IPS-15b (cell line): ENCODE measurements at regions not wholly inside any gene's neighbourhood (a gene's known extent, or its start where the extent isn't known, plus 50 kb on each side); places are given as distances from the start of the nearest gene placed in this dataset.

Source experiments
- H3K27me3 ChIP-seq: one replicate; pipeline ENCODE4 v1.6.1; 2013; ENCODE audit warnings: low read length; ENCODE audit not compliant: control insufficient read depth, insufficient read depth
- H3K36me3 ChIP-seq: one replicate; pipeline ENCODE4 v1.6.1; 2013; ENCODE audit warnings: low read length; ENCODE audit not compliant: control insufficient read depth, insufficient read depth
- H3K4me1 ChIP-seq: one replicate; pipeline ENCODE4 v1.6.1; 2013; ENCODE audit warnings: mild to moderate bottlenecking, low read length; ENCODE audit not compliant: control insufficient read depth, insufficient read depth
- H3K4me3 ChIP-seq: one replicate; pipeline ENCODE4 v1.5.1; 2013; ENCODE audit warnings: low read depth, low read length
- H3K9ac ChIP-seq: one replicate; pipeline ENCODE4 v1.6.1; 2013; ENCODE audit warnings: low read depth, mild to moderate bottlenecking, low read length
- H3K9me3 ChIP-seq: one replicate; pipeline ENCODE4 v1.6.1; 2013; ENCODE audit warnings: mild to moderate bottlenecking, low read length; ENCODE audit not compliant: control insufficient read depth, insufficient read depth

- Histone ChIP-seq H3K4me1 (no peaks in the 10 kb centered on the region), H3K4me3 (no peak overlapping the region), H3K27me3 (no peaks in the 10 kb centered on the region), H3K36me3 (no peaks in the 10 kb centered on the region), H3K9ac (no peak overlapping the region), H3K9me3 (no peaks in the 10 kb centered on the region)
Observed at GRCh38 chr11:80007616-80008015, 566.8 kb upstream of the TENM4 start.

GRCh38 chr11:79990141-79990540 is 549.3 kb upstream of the TENM4 start:
- Histone ChIP-seq H3K4me3 (no peak overlapping the region), H3K27me3 (no peaks in the 10 kb centered on the region), H3K9me3 (no peaks in the 10 kb centered on the region), H3K36me3 (no peaks in the 10 kb centered on the region), H3K9ac (no peak overlapping the region), H3K4me1 (no peaks in the 10 kb centered on the region)

- Histone ChIP-seq H3K4me3 (no peak overlapping the region), H3K9me3 (no peaks in the 10 kb centered on the region), H3K9ac (no peak overlapping the region), H3K27me3 (no peaks in the 10 kb centered on the region), H3K4me1 (no peaks in the 10 kb centered on the region), H3K36me3 (no peaks in the 10 kb centered on the region)
Observed at GRCh38 chr11:79982185-79982584, 541.4 kb upstream of the TENM4 start.

- Histone ChIP-seq H3K36me3 (no peaks in the 10 kb centered on the region), H3K4me3 (no peak overlapping the region), H3K27me3 (no peaks in the 10 kb centered on the region), H3K9ac (no peak overlapping the region), H3K9me3 (no peaks in the 10 kb centered on the region), H3K4me1 (no peaks in the 10 kb centered on the region)
Observed at GRCh38 chr11:79980916-79981315, 540.1 kb upstream of the TENM4 start.

GRCh38 chr11:79973721-79974617 is 533.1 kb upstream of the TENM4 start:
- Histone ChIP-seq H3K36me3 (no peaks in the 10 kb centered on the region), H3K4me3 (no peak overlapping the region), H3K9me3 (no peaks in the 10 kb centered on the region), H3K4me1 (peaks cover 4% of the 10 kb centered on the region), H3K9ac (no peak overlapping the region), H3K27me3 (no peaks in the 10 kb centered on the region)

- no peak overlapping the region for H3K9ac ChIP-seq
- no peaks in the 10 kb centered on the region for H3K9me3 ChIP-seq
- no peaks in the 10 kb centered on the region for H3K27me3 ChIP-seq
- H3K4me1 ChIP-seq, result peaks cover 4% of the 10 kb centered on the region
- no peaks in the 10 kb centered on the region for H3K36me3 ChIP-seq
- H3K4me3 ChIP-seq, result no peak overlapping the region
Observed at GRCh38 chr11:79971255-79971654, 530.4 kb upstream of the TENM4 start.

- Histone ChIP-seq H3K27me3 (no peaks in the 10 kb centered on the region), H3K36me3 (no peaks in the 10 kb centered on the region), H3K4me3 (no peak overlapping the region), H3K4me1 (no peaks in the 10 kb centered on the region), H3K9me3 (no peaks in the 10 kb centered on the region), H3K9ac (no peak overlapping the region)
Observed at GRCh38 chr11:79966592-79966991, 525.8 kb upstream of the TENM4 start.

GRCh38 chr11:79963856-79964645 is 523.2 kb upstream of the TENM4 start:
- Histone ChIP-seq H3K9ac (no peak overlapping the region), H3K36me3 (no peaks in the 10 kb centered on the region), H3K4me3 (no peak overlapping the region), H3K27me3 (no peaks in the 10 kb centered on the region), H3K4me1 (no peaks in the 10 kb centered on the region), H3K9me3 (no peaks in the 10 kb centered on the region)

GRCh38 chr11:79960461-79960860 is 519.6 kb upstream of the TENM4 start:
- Histone ChIP-seq H3K9me3 (no peaks in the 10 kb centered on the region), H3K36me3 (no peaks in the 10 kb centered on the region), H3K4me3 (no peak overlapping the region), H3K27me3 (no peaks in the 10 kb centered on the region), H3K9ac (no peak overlapping the region), H3K4me1 (no peaks in the 10 kb centered on the region)

- Histone ChIP-seq H3K4me1 (no peaks in the 10 kb centered on the region), H3K9me3 (no peaks in the 10 kb centered on the region), H3K36me3 (no peaks in the 10 kb centered on the region), H3K4me3 (no peak overlapping the region), H3K27me3 (no peaks in the 10 kb centered on the region), H3K9ac (no peak overlapping the region)
Observed at GRCh38 chr11:79959318-79959717, 518.5 kb upstream of the TENM4 start.

GRCh38 chr11:79957702-79958101 is 516.9 kb upstream of the TENM4 start:
- H3K36me3 ChIP-seq, result no peaks in the 10 kb centered on the region
- no peak overlapping the region for H3K9ac ChIP-seq
- H3K9me3 ChIP-seq, result no peaks in the 10 kb centered on the region
- no peak overlapping the region for H3K4me3 ChIP-seq
- no peaks in the 10 kb centered on the region for H3K27me3 ChIP-seq
- no peaks in the 10 kb centered on the region for H3K4me1 ChIP-seq

GRCh38 chr11:79956061-79956460 is 515.2 kb upstream of the TENM4 start:
- H3K9ac ChIP-seq, result no peak overlapping the region
- H3K9me3 ChIP-seq, result no peaks in the 10 kb centered on the region
- H3K27me3 ChIP-seq, result no peaks in the 10 kb centered on the region
- no peaks in the 10 kb centered on the region for H3K36me3 ChIP-seq
- H3K4me3 ChIP-seq, result no peak overlapping the region
- H3K4me1 ChIP-seq, result no peaks in the 10 kb centered on the region
